ENCODE measurements at regions not wholly inside any gene's neighbourhood (a gene's known extent, or its start where the extent isn't known, plus 50 kb on each side); places are given as distances from the start of the nearest gene placed in this dataset.
A peak's percentile ranks its signal among the peaks of the same experiment; 100 is the strongest.

- Mint-ChIP-seq H3K27me3 (peaks cover 3% of the 10 kb centered on the region), H3K4me1 (peaks cover 2% of the 10 kb centered on the region), H3K36me3 (ENCODE audit: low read depth) (no peaks in the 10 kb centered on the region), H3K27ac (no peak overlapping the region), H3K9me3 (peaks cover 5% of the 10 kb centered on the region), H3K4me3 (no peak overlapping the region)
- DNase-seq = no peak
- ATAC-seq = no peak
Observed at GRCh38 chr4:11511321-11511720, 82.6 kb upstream of the HS3ST1 start.

GRCh38 chr4:11507920-11508319 is 79.2 kb upstream of the HS3ST1 start:
- no peak for ATAC-seq
- Mint-ChIP-seq H3K36me3 (ENCODE audit: low read depth) (no peaks in the 10 kb centered on the region), H3K4me1 (peaks cover 26% of the 10 kb centered on the region), H3K4me3 (no peak overlapping the region), H3K27ac (no peak overlapping the region), H3K27me3 (no peaks in the 10 kb centered on the region), H3K9me3 (peaks cover 5% of the 10 kb centered on the region)
- no peak for DNase-seq

DNA sequence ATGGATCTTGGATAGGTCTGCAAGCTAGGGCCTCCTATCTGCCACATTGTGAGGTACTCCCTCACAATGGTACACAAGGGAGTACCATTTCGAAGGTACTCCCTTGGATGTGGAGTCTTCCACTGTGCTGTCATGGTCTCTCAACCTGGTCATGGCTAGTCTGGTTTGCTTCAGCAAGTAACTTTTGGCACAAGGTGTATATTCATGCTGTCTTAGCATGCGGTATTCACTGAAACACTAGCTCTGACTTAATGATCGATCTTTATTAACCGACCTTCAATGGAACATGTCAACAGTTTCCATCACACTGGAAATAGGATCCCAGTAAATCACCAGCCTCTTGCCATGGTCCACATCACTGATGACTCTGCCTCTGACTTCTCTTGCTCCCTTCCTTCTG is 77.5 kb upstream of the HS3ST1 start:
- Mint-ChIP-seq H3K36me3 (ENCODE audit: low read depth) (no peaks in the 10 kb centered on the region), H3K27ac (no peak overlapping the region), H3K9me3 (peaks cover 5% of the 10 kb centered on the region), H3K4me1 (peaks cover 26% of the 10 kb centered on the region), H3K4me3 (no peak overlapping the region), H3K27me3 (no peaks in the 10 kb centered on the region)
- ATAC-seq (no peak), DNase-seq (no peak)

DNA sequence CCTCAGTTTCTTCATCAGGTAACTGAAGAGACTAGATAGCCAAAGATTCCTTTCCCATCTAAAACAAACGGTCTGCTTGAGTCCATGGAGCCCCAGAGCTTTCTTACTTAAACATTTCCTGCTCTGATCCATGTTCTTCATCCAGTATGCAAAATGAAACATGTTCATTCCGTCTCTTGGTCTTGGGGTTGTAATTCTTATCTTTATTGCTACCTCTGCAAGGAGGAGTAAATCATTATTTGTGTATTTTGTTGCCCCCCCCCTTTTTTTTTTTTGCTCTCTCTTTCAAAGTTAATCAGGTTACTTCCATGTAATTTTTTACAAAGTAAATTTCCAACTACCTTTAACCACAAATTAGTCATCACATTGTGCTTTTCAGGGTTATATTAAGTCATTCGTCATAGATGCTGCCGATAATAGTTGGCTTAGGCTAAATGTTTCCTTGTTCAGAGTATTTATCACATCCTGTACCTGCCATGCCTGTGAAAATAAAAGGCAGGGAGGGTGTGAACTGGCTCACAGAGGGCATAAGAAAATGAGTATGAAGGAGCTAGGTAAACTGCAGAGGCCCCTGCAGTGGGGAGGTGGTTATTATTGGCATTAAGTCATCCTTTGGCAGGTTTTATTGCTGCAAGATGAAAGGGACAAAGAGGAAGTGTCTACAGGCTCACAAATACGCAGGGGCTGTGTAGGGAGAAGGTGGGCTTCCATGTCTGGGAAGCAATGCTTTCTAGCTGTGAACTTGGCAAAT is 76.7 kb upstream of the HS3ST1 start:
- Mint-ChIP-seq H3K27ac (peak overlapping the region; percentile 78), H3K36me3 (ENCODE audit: low read depth) (no peaks in the 10 kb centered on the region), H3K9me3 (peaks cover 5% of the 10 kb centered on the region), H3K4me3 (no peak overlapping the region), H3K4me1 (peaks cover 26% of the 10 kb centered on the region), H3K27me3 (no peaks in the 10 kb centered on the region)
- DNase-seq = no peak
- ATAC-seq = peak; percentile 90

- Mint-ChIP-seq H3K9me3 (peaks cover 5% of the 10 kb centered on the region), H3K36me3 (ENCODE audit: low read depth) (no peaks in the 10 kb centered on the region)
- ATAC-seq = no peak
Observed at GRCh38 chr4:11503166-11503565, 74.5 kb upstream of the HS3ST1 start.

DNA sequence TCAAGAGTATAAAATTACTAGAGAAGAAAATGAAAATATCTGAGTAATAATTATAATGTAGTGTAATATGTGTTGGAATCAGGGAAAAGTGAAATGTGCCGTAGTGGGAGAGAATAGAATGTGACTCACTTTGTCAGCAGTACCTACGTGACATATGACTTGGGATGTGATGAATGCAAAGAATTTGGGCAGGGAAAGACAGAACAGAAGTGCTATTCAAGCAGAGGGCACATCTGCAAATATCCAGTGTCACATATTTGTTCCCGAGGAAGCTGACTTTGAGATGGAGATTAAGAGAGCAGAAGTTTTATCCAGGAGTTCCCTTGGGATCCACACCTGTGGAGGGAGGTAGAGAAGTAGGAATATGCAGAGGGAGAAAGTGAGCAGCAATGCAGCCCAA is 69.3 kb upstream of the HS3ST1 start:
- H3K9me3 Mint-ChIP-seq = no peaks in the 10 kb centered on the region
- H3K27me3 Mint-ChIP-seq = peaks cover 2% of the 10 kb centered on the region
- ATAC-seq (no peak), DNase-seq (no peak)
- H3K4me3 Mint-ChIP-seq = no peak overlapping the region
- no peak overlapping the region for H3K27ac Mint-ChIP-seq
- H3K36me3 Mint-ChIP-seq (ENCODE audit: low read depth) = no peaks in the 10 kb centered on the region
- H3K4me1 Mint-ChIP-seq = peaks cover 11% of the 10 kb centered on the region

More at GRCh38 chr4:11503166-11503565, 74.5 kb upstream of the HS3ST1 start:
- H3K4me1 Mint-ChIP-seq = peaks cover 26% of the 10 kb centered on the region
- no peak overlapping the region for H3K4me3 Mint-ChIP-seq
- H3K27me3 Mint-ChIP-seq = no peaks in the 10 kb centered on the region
- no peak overlapping the region for H3K27ac Mint-ChIP-seq
- no peak for DNase-seq

GRCh38 chr4:11497212-11497806 is 68.6 kb upstream of the HS3ST1 start:
- Mint-ChIP-seq H3K36me3 (ENCODE audit: low read depth) (no peaks in the 10 kb centered on the region), H3K9me3 (no peaks in the 10 kb centered on the region), H3K4me3 (no peak overlapping the region), H3K27ac (no peak overlapping the region), H3K27me3 (peaks cover 2% of the 10 kb centered on the region), H3K4me1 (peaks cover 11% of the 10 kb centered on the region)
- DNase-seq (no peak), ATAC-seq (peak; percentile 80)

GRCh38 chr4:11496351-11496829 is 67.7 kb upstream of the HS3ST1 start:
- ATAC-seq (no peak), DNase-seq (no peak)
- peaks cover 11% of the 10 kb centered on the region for H3K4me1 Mint-ChIP-seq
- H3K27ac Mint-ChIP-seq = no peak overlapping the region
- no peaks in the 10 kb centered on the region for H3K36me3 Mint-ChIP-seq (ENCODE audit: low read depth)
- no peaks in the 10 kb centered on the region for H3K9me3 Mint-ChIP-seq
- H3K4me3 Mint-ChIP-seq = no peak overlapping the region
- peaks cover 2% of the 10 kb centered on the region for H3K27me3 Mint-ChIP-seq

- no peak overlapping the region for H3K4me3 Mint-ChIP-seq
- peaks cover 11% of the 10 kb centered on the region for H3K4me1 Mint-ChIP-seq
- no peaks in the 10 kb centered on the region for H3K36me3 Mint-ChIP-seq (ENCODE audit: low read depth)
- H3K9me3 Mint-ChIP-seq = no peaks in the 10 kb centered on the region
- no peak for DNase-seq
- H3K27me3 Mint-ChIP-seq = peaks cover 2% of the 10 kb centered on the region
- no peak overlapping the region for H3K27ac Mint-ChIP-seq
- no peak for ATAC-seq
Observed at GRCh38 chr4:11495818-11496217, 67.1 kb upstream of the HS3ST1 start.

- Mint-ChIP-seq H3K4me1 (peaks cover 11% of the 10 kb centered on the region), H3K36me3 (ENCODE audit: low read depth) (no peaks in the 10 kb centered on the region)
- no peak for DNase-seq
Observed at GRCh38 chr4:11495291-11495690, 66.6 kb upstream of the HS3ST1 start.

DNA sequence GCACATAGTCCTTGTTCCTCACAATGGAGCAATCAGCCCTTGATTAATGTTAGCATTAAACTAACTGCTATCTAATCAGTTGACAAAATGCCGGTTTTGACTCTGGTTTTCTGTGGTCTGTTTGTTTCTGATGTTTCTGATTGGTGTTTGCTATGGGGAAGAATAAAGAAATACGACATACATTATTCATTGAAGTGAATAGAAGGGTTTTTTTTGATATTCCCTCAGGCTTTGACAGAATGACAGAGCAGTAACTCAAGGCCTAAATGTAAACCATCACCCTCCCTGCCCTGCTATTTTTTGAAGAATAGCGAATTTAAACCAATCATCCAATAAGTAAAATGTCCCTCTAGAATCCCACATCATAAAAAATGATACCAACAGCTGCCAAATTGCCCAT is 65.5 kb upstream of the HS3ST1 start:
- Mint-ChIP-seq H3K4me1 (peaks cover 17% of the 10 kb centered on the region), H3K4me3 (no peak overlapping the region), H3K27ac (no peak overlapping the region), H3K27me3 (peaks cover 2% of the 10 kb centered on the region), H3K36me3 (ENCODE audit: low read depth) (no peaks in the 10 kb centered on the region), H3K9me3 (no peaks in the 10 kb centered on the region)
- ATAC-seq (no peak), DNase-seq (no peak)

More at GRCh38 chr4:11495291-11495690, 66.6 kb upstream of the HS3ST1 start:
- H3K4me3 Mint-ChIP-seq = no peak overlapping the region
- no peaks in the 10 kb centered on the region for H3K9me3 Mint-ChIP-seq
- no peak for ATAC-seq
- no peak overlapping the region for H3K27ac Mint-ChIP-seq
- H3K27me3 Mint-ChIP-seq = peaks cover 2% of the 10 kb centered on the region

DNA sequence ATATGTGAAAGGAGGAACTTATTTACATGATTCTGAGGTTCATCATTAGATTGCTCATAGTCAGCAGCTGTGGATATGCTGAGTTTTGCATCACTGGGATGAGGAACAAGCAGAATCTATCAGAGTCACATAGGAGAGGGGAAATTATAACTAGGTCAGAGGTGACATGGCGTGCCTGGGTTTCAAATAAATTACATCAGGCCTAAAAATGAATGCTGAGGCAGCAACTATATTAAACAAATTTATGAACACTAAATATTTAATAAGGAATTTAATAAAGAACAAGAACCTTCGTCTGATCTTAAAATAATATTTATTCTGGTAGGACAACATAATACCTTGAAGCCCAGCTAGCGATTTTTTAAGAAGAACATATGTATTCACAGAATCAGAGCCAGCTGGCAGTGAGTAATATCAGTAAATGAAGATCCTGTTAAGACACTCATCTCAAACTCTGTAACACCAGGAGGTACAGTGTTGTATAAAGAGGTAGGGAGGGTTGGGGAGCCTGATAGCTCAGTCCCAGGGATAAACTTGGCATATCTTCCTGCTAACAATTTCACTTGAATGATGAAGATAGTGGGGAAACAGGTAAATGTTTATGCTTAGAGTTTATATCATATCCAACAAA is 60.9 kb upstream of the HS3ST1 start:
- Mint-ChIP-seq H3K36me3 (ENCODE audit: low read depth) (no peaks in the 10 kb centered on the region), H3K9me3 (peaks cover 3% of the 10 kb centered on the region), H3K27me3 (peaks cover under 1% of the 10 kb centered on the region), H3K27ac (no peak overlapping the region), H3K4me1 (peaks cover 29% of the 10 kb centered on the region), H3K4me3 (no peak overlapping the region)
- DNase-seq (no peak), ATAC-seq (no peak)

GRCh38 chr4:11488657-11489452 is 60.2 kb upstream of the HS3ST1 start:
- Mint-ChIP-seq H3K4me3 (no peak overlapping the region), H3K27me3 (no peaks in the 10 kb centered on the region), H3K27ac (no peak overlapping the region), H3K9me3 (peaks cover 3% of the 10 kb centered on the region), H3K36me3 (ENCODE audit: low read depth) (no peaks in the 10 kb centered on the region), H3K4me1 (peaks cover 29% of the 10 kb centered on the region)
- ATAC-seq (peak; percentile 68), DNase-seq (no peak)

- no peak overlapping the region for H3K27ac Mint-ChIP-seq
- peaks cover 3% of the 10 kb centered on the region for H3K9me3 Mint-ChIP-seq
- no peaks in the 10 kb centered on the region for H3K36me3 Mint-ChIP-seq (ENCODE audit: low read depth)
- H3K4me1 Mint-ChIP-seq = peaks cover 34% of the 10 kb centered on the region
- ATAC-seq (no peak), DNase-seq (no peak)
- no peak overlapping the region for H3K4me3 Mint-ChIP-seq
- H3K27me3 Mint-ChIP-seq = no peaks in the 10 kb centered on the region
Observed at GRCh38 chr4:11487868-11488544, 59.3 kb upstream of the HS3ST1 start.
